ENCODE measurements at regions not wholly inside any gene's neighbourhood (a gene's known extent, or its start where the extent isn't known, plus 50 kb on each side); places are given as distances from the start of the nearest gene placed in this dataset.

- TF ChIP-seq RAD21 (IDR thresholded peaks at IDR 0.05; ENCODE audit: low read depth) (no peak), NFIC (IDR thresholded peaks at IDR 0.05) (no peak)
Measured at GRCh38 chr6:67914419-67914818, 720.7 kb upstream of the ADGRB3 start.
